LNCaP clone FGC (cell line): ENCODE measurements at regions not wholly inside any gene's neighbourhood (a gene's known extent, or its start where the extent isn't known, plus 50 kb on each side); places are given as distances from the start of the nearest gene placed in this dataset.
"Not testable (repeated sequence)": the region's sequence is repeated elsewhere in the genome, so short reads cannot be mapped to it uniquely, and the experiment has no call there.

Source experiments
- DNase-seq: peaks from one replicate; pipeline ENCODE4 v3.0.0-alpha.2; 2011; ENCODE audit warnings: low read depth
- H3K4me3 ChIP-seq: 2 replicates; pipeline ENCODE4 v1.5.1; 2011; ENCODE audit warnings: mild to moderate bottlenecking, low read depth, low read length, control low read depth
- TF ChIP-seq, protein P1 (sequence below): IDR thresholded peaks from 2 replicates; pipeline ENCODE4 v1.5.1; 2012; ENCODE audit warnings: mild to moderate bottlenecking; ENCODE audit not compliant: control insufficient read depth, insufficient read depth; ENCODE audit errors: extremely low read depth

DNA sequence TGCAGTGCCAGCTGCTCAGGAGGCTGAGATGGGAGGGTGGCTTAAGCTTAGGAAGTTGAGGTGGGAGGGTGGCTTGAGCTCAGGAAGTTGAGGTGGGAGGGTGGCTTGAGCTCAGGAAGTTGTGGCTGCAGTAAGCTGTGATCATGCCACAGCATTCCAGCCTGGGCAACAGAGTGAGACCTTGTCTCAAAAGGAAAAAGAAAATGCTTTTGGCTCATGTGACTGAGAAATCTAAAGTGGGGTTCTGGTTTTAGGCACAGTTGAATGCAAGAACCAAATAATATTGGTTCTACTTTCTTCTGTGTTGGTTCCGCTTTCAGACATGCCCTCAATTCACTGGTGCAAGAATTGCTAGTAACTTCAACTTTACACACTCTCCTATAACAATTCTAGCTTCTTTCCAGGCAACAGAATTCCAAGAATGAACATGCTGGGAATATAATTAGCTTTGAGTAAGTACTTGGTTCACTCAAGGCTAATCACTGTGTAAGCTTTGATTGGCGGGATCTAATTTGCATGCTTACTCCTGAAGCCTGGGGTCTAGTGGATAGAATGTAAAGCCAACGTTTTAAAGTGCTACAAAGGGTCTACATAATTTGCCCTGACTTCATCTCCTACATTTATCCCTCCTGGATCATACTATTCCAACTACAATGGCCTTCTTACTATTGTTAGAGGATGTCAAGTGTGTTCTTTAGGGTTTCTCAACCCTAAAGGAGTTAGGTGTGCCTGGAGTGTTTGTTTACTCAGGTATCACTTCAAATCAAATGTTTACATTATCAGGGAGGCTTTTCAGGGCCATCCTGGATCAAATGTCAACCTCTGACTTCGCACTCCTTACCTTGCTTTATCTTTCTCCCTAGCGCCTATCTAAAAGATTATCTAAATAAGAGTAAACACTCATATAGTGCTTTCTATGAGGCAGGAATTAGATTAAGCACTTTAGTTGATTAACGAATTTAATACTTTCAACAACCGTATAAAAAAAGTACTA is 115.1 kb downstream of the SLC16A1 start:
- TF ChIP-seq, protein P1, sequence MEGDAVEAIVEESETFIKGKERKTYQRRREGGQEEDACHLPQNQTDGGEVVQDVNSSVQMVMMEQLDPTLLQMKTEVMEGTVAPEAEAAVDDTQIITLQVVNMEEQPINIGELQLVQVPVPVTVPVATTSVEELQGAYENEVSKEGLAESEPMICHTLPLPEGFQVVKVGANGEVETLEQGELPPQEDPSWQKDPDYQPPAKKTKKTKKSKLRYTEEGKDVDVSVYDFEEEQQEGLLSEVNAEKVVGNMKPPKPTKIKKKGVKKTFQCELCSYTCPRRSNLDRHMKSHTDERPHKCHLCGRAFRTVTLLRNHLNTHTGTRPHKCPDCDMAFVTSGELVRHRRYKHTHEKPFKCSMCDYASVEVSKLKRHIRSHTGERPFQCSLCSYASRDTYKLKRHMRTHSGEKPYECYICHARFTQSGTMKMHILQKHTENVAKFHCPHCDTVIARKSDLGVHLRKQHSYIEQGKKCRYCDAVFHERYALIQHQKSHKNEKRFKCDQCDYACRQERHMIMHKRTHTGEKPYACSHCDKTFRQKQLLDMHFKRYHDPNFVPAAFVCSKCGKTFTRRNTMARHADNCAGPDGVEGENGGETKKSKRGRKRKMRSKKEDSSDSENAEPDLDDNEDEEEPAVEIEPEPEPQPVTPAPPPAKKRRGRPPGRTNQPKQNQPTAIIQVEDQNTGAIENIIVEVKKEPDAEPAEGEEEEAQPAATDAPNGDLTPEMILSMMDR = no peak
- DNase-seq = peak; percentile 67
- no peak overlapping the region for H3K4me3 ChIP-seq

DNA sequence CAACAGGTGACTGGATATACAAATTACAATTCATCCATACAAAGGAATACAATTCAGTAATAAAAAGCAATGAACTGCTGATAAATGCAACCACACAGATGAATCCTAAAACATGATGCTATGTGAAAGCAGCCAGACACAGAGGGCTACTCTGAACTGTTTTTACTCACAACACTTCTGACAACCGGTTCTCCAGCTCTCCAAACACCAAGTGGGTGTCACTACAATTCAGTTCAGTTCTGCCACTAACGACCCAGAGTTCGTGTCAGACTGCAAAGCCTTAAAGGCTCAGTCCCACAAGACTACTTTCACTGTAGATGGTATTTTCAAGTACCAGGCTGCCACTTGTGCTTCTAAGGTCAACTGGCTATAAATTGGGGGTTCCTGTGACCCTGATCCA is 119.4 kb downstream of the SLC16A1 start:
- TF ChIP-seq, protein P1 = no peak
- no peak for DNase-seq
- no peak overlapping the region for H3K4me3 ChIP-seq

DNA sequence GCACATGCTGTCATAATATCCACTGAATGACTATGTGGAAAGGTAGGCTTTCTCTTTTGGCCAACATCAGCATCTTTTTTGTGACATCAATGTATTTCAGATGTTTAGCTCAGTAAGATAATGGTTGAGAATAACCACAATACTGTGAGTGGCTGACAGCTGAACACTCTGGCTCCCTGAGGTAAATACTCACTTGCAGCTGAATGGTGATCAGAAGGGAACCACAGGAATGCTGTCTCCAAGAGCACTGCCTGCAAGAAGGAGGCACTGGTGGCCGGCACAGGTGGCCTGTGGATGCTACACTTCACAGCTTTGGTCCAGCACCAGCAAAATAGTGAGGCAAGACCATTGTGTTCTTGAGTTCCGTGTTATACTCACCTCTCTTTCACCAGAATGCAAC is 118.7 kb upstream of the PPM1J start:
- no peak overlapping the region for H3K4me3 ChIP-seq
- no peak for DNase-seq
- TF ChIP-seq, protein P1 = no peak

DNA sequence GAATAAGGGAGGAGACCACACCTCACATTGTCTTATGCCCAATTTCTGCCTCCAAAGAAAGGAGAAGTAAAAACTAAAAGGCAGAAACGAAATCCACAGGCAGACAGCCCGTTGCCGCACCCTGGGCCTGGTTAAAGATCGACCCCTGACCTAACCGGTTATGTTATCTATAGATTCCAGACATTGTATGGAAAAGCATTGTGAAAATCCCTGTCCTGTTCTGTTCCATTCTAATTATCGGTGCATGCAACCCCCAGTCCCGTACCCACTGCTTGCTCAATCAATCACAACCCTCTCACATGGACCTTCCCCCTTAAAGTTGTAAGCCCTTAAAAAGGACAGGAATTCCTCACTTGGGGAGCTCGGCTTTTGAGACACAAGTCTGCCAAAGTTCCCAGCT is 117.1 kb upstream of the PPM1J start:
- H3K4me3 ChIP-seq, DNase-seq: not testable (repeated sequence)

DNA sequence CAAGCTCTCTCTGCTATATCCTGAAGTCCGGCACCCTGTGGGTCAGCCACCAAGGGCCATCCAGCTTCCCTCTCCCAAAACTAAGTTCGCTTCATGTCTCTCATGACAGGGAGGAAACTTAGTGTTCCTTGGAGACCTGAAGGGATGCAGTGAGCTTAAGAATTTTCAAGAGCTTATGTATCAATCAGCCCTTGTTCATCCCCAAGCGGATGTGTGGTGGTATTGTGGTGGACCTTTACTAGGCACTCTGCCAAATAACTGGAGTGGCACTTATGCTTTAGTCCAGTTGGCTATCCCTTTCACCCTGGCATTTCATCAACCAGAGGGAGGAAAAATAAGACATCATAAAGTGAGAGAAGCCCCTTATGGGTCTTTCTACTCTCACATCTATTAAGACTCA is 114.6 kb upstream of the PPM1J start:
- H3K4me3 ChIP-seq, DNase-seq: not testable (repeated sequence)

DNA sequence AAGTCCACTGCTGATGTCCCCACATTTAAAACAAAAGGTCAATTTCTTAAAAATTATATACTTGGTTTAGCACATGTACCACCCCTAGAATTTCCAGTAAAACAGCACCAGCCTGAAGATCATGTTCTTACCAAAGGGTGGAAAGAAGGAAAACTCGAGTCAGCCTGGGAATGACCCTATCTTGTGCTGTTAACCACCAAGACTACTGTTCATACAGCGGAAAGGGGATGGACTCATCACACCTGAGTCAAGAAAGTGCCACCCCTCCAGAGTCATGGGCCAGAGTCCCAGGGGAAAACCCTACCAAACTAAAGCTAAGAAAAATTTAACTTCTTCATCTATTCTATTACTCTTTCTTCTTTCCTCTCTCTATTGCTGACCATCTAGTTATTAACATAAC is 113.6 kb upstream of the PPM1J start:
- no peak overlapping the region for H3K4me3 ChIP-seq
- DNase-seq = no peak
- TF ChIP-seq, protein P1 = no peak

DNA sequence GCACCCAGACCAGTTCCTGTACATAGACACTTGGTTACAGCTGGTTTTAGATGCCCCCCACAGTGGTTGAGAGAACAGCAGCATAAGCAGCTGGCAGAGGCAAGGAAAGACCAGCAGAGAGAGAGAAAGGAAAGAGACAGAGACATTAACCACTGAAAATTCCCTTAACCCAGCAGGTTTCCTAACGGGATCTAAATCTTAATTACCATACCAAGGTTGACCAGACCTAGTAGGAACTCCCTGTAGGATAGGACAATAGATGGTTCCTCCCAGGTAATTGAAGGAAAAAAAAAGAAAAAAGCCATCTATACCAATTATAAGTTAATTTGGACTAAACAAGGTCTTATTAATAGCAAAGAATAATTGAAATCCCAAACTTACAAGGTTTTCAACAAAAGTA is 112.3 kb upstream of the PPM1J start:
- not testable (repeated sequence) for DNase-seq, H3K4me3 ChIP-seq

DNA sequence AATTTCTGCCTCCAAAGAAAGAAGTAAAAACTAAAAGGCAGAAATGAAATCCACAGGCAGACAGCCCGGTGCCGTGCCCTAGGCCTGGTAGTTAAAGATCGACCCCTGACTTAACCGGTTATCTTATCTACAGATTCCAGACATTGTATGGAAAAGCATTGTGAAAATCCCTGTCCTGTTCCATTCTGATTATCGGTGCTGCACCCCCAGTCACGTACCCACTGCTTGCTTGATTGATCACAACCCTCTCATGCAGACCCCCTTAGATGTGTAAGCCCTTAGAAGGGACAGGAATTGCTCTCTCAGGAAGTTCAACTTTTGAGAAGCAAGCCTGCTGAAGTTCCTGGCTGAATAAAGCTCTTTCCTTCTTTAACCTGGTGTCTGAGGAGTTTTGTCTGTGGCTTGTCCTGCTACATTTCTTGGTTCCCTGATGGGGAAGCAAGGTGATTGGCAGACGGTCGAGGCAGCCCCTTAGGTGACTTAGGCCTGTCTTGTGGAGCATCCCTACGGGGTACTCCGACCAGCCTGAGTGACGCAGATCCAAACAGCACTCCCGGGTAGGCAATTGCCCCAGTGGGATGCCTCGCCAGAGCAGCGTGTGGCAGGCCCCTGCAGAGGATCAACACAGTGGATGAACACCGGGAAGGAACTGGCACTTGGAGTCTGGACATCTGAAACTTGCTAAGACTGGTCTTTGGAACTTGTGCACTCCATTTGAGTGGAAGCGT is 111.2 kb upstream of the PPM1J start:
- no peak overlapping the region for H3K4me3 ChIP-seq
- TF ChIP-seq, protein P1 = no peak
- DNase-seq = no peak

DNA sequence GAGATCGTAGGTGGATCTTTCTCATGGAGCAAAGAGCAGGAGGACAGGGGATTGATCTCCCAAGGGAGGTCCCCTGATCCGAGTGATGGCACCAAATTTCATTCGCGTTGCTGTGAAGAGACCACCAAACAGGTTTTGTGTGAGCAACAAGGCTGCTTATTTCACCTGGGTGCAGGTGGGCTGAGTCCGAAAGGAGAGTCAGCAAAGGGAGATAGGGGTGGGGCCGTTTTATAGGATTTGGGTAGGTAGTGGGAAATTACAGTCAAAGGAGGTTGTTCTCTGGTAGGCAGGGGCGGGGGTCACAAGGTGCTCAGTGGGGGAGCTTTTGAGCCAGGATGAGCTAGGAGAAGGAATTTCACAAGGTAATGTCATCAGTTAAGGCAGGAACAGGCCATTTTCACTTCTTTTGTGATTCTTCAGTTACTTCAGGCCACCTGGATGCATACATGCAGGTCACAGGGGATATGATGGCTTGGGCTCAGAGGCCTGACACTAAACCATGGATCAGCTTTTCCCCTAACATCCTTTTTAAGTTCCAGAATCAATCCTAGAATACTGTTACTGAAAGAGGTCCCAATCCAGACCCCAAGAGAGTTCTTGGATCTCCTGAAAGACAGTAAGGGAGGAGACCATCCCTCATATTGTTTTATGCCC is 110.6 kb upstream of the PPM1J start:
- not testable (repeated sequence) for DNase-seq, H3K4me3 ChIP-seq

DNA sequence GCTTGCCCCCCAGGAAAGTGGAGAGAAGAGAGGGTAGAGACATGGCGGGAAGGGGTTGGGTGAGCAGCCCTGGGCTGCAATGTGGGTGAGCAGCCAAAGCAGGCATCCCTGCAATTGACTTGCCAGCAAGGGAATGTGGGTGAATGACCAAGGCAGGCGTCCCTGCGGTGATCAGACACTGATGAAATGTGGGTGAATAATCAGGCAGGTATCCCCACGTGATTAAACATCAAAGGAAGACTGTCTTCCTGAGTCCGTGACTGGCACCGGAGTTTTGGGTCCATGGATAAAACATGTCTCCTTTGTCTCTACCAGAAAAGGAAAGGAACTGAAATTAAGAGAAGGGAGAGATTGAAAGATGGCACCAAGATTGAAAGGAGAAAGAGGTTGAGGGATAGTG is 109.9 kb upstream of the PPM1J start:
- not testable (repeated sequence) for H3K4me3 ChIP-seq, DNase-seq

DNA sequence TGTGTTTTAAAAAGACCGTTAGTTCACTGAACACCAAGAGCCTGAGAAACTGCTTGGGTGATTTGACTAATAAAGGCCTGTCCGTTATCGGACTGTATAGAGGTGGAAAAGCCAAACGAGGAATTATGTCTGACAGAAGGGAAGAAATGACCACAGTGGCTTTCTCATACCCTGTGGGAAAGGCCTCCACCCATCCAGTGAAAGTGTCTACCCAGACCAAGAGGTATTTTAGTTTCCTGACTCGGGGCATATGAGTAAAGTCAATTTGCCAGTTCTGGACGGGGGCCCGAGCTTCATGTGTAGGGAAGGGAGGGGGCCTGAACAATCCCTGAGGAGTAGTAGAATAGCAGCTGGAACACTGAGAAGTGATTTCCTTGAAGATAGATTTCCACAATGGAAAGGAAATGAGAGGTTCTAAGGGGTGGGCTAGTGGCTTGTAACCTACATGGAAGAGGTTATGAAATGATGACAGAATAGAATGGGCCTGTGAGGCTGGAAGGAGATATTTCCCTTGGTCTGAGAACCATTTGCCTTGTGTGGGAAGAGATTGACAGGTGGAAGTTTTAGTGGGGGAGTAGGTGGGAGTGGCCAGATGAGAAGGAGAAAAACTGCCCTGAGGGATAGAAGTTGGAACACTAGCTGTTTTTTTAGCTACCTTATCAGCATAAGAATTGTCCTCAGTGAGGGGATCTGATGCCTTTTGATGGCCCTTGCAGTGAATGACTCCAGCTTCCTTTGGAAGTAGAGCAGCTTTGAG is 106.4 kb upstream of the PPM1J start:
- DNase-seq = not testable (repeated sequence)

More for the DNA sequence above, 106.4 kb upstream of the PPM1J start:
- H3K4me3 ChIP-seq = not testable (repeated sequence)
